Progenitor cell of endocrine pancreas (in vitro differentiated cells): ENCODE measurements at regions not wholly inside any gene's neighbourhood (a gene's known extent, or its start where the extent isn't known, plus 50 kb on each side); places are given as distances from the start of the nearest gene placed in this dataset.

Experiments used
- DNase-seq: peaks from one replicate; pipeline ENCODE4 v3.0.0; 2021; ENCODE audit warnings: low spot score; ENCODE audit not compliant: unreplicated experiment
- H3K27ac Mint-ChIP-seq: 2 replicates; pipeline ENCODE4 v1.8.0; 2021; ENCODE audit warnings: mild to moderate bottlenecking, moderate library complexity, mixed read lengths
- H3K27me3 Mint-ChIP-seq: 2 replicates; pipeline ENCODE4 v1.8.0; 2021; ENCODE audit warnings: mixed read lengths
- H3K36me3 Mint-ChIP-seq: 2 replicates; pipeline ENCODE4 v1.8.0; 2022; ENCODE audit warnings: mixed read lengths; ENCODE audit not compliant: insufficient read depth
- H3K4me1 Mint-ChIP-seq: 2 replicates; pipeline ENCODE4 v1.8.0; 2021; ENCODE audit warnings: low read depth, mixed read lengths
- H3K4me3 Mint-ChIP-seq: 2 replicates; pipeline ENCODE4 v1.8.0; 2021; ENCODE audit warnings: low read depth, mild to moderate bottlenecking, moderate library complexity, mixed read lengths
- H3K9me3 Mint-ChIP-seq: 2 replicates; pipeline ENCODE4 v1.8.0; 2021; ENCODE audit warnings: low read depth, mixed read lengths
- TF ChIP-seq, protein P1 (sequence below): fragments of 200-600 bp; sonication (generic); IDR thresholded peaks from one replicate; pipeline ENCODE4 v1.5.0; 2021; ENCODE audit warnings: antibody characterized with exemption, mild to moderate bottlenecking; ENCODE audit not compliant: unreplicated experiment

DNA sequence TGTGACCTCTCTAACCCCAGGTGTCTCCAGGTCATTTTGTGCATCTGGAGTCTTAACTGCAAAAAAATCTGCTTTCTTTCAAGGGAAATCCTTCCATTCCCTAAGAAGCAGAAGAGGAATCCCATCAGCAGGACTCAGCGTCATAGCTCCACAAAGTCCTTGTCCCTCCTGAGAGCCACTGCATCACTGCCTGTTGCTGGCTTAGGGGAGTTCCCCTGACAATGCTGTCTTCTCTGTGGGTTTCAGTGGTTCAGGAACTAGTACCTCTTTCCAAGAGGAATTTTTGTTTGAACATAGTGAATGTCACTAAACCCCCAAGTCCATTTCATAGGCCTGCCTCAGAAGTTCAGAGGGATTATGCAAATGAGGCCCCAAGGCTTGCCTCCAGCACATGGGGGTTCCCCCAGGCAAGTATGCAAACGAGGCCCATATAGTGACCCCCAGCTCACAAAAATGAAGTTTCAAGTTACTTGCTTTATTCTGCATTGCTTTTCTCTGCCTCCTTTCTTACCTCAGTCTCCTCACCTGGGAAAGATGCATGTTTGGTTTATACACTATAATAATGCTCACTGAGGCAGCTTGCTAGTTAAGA is 513.9 kb upstream of the MEX3C start:
- H3K36me3 Mint-ChIP-seq: peaks cover 4% of the 10 kb centered on the region
- TF ChIP-seq, protein P1, sequence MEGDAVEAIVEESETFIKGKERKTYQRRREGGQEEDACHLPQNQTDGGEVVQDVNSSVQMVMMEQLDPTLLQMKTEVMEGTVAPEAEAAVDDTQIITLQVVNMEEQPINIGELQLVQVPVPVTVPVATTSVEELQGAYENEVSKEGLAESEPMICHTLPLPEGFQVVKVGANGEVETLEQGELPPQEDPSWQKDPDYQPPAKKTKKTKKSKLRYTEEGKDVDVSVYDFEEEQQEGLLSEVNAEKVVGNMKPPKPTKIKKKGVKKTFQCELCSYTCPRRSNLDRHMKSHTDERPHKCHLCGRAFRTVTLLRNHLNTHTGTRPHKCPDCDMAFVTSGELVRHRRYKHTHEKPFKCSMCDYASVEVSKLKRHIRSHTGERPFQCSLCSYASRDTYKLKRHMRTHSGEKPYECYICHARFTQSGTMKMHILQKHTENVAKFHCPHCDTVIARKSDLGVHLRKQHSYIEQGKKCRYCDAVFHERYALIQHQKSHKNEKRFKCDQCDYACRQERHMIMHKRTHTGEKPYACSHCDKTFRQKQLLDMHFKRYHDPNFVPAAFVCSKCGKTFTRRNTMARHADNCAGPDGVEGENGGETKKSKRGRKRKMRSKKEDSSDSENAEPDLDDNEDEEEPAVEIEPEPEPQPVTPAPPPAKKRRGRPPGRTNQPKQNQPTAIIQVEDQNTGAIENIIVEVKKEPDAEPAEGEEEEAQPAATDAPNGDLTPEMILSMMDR: no peak
- H3K27ac Mint-ChIP-seq: no peak overlapping the region
- no peak for DNase-seq
- no peaks in the 10 kb centered on the region for H3K4me1 Mint-ChIP-seq
- H3K9me3 Mint-ChIP-seq: peaks cover 27% of the 10 kb centered on the region
- H3K27me3 Mint-ChIP-seq: no peaks in the 10 kb centered on the region
- no peak overlapping the region for H3K4me3 Mint-ChIP-seq

DNA sequence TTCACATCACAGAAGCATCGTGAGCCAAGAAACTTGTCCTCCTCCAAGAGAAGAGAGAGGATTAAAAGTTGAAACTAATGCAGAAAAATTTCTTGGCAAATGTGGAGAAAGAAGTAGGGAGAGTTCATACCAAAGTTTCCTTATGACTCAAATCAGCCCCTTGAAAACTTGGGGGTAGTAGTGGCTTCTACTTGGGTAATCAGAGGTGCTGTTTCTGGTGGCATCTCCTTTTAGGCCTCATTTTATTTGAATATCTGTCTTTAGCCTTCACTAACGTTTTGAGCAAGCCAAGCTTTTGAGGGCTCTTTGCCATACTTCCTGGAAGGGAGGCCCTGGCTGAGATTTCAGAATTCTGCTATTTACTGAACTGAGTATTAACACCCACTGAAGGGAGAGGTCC is 515.3 kb upstream of the MEX3C start:
- DNase-seq: no peak
- H3K27ac Mint-ChIP-seq: no peak overlapping the region

DNA sequence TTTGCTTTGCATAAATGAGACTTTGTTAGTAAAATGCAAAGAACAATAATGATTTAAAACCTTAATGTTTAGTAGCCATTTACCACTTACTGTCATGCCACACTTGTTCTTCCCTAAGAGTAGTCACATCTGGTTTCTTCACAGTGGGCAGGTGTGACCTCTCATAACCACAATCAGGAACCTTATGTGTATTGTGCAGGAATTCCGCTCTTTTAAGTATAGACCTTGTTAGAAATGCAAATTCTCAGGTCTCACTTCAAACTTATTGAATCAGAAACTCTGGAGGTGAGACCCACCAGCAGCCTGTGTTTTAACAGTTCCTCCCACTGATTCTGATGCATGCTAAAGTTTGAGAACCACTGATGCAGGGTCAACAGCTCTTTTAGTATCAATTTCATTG is 518.8 kb upstream of the MEX3C start:
- no peaks in the 10 kb centered on the region for H3K36me3 Mint-ChIP-seq

More for the DNA sequence above, 515.3 kb upstream of the MEX3C start:
- H3K36me3 Mint-ChIP-seq: no peaks in the 10 kb centered on the region
- TF ChIP-seq, protein P1: no peak
- H3K4me1 Mint-ChIP-seq: no peaks in the 10 kb centered on the region
- H3K4me3 Mint-ChIP-seq: no peak overlapping the region
- no peaks in the 10 kb centered on the region for H3K27me3 Mint-ChIP-seq
- peaks cover 16% of the 10 kb centered on the region for H3K9me3 Mint-ChIP-seq

DNA sequence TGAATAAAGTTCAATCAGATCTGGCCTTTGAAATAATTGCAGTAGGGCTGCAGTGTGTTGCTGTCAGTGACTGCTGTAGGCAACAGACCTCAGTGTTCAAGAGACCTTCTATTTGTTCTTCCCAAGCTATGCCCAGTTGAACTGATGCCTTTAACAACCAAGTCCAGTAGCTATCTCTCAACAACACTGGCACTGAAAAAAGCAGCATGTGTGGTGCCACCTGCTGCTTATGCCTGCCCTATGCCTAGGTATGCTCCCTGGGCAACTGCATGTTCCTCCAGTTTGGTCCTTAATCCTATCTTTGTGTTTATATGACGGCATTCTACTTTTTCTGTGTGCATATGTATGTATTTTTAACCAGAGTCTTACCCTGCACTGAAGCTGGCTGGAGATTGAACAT is 523.9 kb upstream of the MEX3C start:
- H3K4me3 Mint-ChIP-seq: no peak overlapping the region
- no peak for DNase-seq
- H3K27me3 Mint-ChIP-seq: no peaks in the 10 kb centered on the region
- H3K36me3 Mint-ChIP-seq: no peaks in the 10 kb centered on the region
- H3K9me3 Mint-ChIP-seq: no peaks in the 10 kb centered on the region
- no peak overlapping the region for H3K27ac Mint-ChIP-seq
- no peaks in the 10 kb centered on the region for H3K4me1 Mint-ChIP-seq
- TF ChIP-seq, protein P1: no peak

More for the DNA sequence above, 518.8 kb upstream of the MEX3C start:
- H3K9me3 Mint-ChIP-seq: peaks cover 8% of the 10 kb centered on the region
- no peak overlapping the region for H3K4me3 Mint-ChIP-seq
- TF ChIP-seq, protein P1: no peak
- no peaks in the 10 kb centered on the region for H3K4me1 Mint-ChIP-seq
- no peaks in the 10 kb centered on the region for H3K27me3 Mint-ChIP-seq
- no peak for DNase-seq
- H3K27ac Mint-ChIP-seq: no peak overlapping the region

DNA sequence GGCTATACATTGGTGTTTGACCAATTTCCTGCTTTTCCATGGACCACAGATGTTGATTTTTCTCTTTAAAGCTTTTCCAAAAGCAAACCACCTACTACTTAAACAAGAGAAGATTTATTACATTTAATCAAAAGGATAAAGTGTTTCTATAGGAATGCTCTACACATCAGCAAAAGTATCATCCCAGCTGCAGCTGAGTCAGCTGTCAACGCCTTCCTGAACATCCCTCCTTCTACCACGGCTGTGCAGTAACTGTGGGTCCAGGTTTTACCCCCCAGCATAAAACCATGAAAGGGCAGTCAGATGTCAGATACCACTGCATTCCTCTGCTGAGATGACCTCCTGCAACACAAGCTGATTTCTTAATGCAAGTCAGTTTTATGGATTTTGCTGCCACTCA is 524.5 kb upstream of the MEX3C start:
- Mint-ChIP-seq H3K27me3 (no peaks in the 10 kb centered on the region), H3K9me3 (no peaks in the 10 kb centered on the region), H3K27ac (no peak overlapping the region), H3K36me3 (no peaks in the 10 kb centered on the region), H3K4me1 (no peaks in the 10 kb centered on the region), H3K4me3 (no peak overlapping the region)
- TF ChIP-seq, protein P1: no peak
- no peak for DNase-seq
